ENCODE measurements at regions not wholly inside any gene's neighbourhood (a gene's known extent, or its start where the extent isn't known, plus 50 kb on each side); places are given as distances from the start of the nearest gene placed in this dataset.

DNA sequence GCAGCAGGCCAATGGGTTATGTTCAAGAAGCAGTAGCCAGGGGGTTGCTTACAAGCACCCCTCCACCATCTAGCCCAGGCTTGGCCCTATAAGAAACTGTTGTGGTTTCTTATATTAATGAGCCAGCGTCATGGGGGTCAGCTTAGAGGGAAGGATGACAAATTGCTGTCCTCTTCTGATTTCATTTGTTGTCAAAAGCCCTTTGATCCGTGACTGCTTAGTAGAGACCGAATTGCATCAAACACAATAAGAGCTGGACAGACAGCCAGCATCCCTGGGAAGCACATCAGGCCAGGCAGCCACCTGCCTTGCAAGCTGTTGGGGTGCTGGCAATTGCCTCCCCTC, 206.6 kb upstream of the SETBP1 start:
- TF ChIP-seq ARNTL (CRISPR knock-in tag; IDR thresholded peaks at IDR 0.05; ENCODE audit: borderline replicate concordance, low read depth) (no peak), ZFP3 (CRISPR knock-in tag; IDR thresholded peaks at IDR 0.05) (no peak), OSR1 (CRISPR knock-in tag; IDR thresholded peaks at IDR 0.05) (no peak), ZC3H10 (CRISPR knock-in tag; IDR thresholded peaks at IDR 0.05) (no peak), ESRRG (CRISPR knock-in tag; IDR thresholded peaks at IDR 0.05) (no peak), GLIS3 (CRISPR knock-in tag; IDR thresholded peaks at IDR 0.05) (no peak), ZNF70 (CRISPR knock-in tag; IDR thresholded peaks at IDR 0.05) (no peak), SNAI2 (CRISPR knock-in tag; IDR thresholded peaks at IDR 0.05) (no peak), ZNF8 (CRISPR knock-in tag; IDR thresholded peaks at IDR 0.05) (no peak), PPARA (CRISPR knock-in tag; IDR thresholded peaks at IDR 0.05; ENCODE audit: borderline replicate concordance) (no peak), TOX (CRISPR knock-in tag; IDR thresholded peaks at IDR 0.05; ENCODE audit: borderline replicate concordance) (no peak)
- TF ChIP-seq, protein P1, sequence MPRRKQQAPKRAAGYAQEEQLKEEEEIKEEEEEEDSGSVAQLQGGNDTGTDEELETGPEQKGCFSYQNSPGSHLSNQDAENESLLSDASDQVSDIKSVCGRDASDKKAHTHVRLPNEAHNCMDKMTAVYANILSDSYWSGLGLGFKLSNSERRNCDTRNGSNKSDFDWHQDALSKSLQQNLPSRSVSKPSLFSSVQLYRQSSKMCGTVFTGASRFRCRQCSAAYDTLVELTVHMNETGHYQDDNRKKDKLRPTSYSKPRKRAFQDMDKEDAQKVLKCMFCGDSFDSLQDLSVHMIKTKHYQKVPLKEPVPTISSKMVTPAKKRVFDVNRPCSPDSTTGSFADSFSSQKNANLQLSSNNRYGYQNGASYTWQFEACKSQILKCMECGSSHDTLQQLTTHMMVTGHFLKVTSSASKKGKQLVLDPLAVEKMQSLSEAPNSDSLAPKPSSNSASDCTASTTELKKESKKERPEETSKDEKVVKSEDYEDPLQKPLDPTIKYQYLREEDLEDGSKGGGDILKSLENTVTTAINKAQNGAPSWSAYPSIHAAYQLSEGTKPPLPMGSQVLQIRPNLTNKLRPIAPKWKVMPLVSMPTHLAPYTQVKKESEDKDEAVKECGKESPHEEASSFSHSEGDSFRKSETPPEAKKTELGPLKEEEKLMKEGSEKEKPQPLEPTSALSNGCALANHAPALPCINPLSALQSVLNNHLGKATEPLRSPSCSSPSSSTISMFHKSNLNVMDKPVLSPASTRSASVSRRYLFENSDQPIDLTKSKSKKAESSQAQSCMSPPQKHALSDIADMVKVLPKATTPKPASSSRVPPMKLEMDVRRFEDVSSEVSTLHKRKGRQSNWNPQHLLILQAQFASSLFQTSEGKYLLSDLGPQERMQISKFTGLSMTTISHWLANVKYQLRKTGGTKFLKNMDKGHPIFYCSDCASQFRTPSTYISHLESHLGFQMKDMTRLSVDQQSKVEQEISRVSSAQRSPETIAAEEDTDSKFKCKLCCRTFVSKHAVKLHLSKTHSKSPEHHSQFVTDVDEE (CRISPR knock-in tag; IDR thresholded peaks at IDR 0.05): no peak
- TF ChIP-seq, protein P2, sequence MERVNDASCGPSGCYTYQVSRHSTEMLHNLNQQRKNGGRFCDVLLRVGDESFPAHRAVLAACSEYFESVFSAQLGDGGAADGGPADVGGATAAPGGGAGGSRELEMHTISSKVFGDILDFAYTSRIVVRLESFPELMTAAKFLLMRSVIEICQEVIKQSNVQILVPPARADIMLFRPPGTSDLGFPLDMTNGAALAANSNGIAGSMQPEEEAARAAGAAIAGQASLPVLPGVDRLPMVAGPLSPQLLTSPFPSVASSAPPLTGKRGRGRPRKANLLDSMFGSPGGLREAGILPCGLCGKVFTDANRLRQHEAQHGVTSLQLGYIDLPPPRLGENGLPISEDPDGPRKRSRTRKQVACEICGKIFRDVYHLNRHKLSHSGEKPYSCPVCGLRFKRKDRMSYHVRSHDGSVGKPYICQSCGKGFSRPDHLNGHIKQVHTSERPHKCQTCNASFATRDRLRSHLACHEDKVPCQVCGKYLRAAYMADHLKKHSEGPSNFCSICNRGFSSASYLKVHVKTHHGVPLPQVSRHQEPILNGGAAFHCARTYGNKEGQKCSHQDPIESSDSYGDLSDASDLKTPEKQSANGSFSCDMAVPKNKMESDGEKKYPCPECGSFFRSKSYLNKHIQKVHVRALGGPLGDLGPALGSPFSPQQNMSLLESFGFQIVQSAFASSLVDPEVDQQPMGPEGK (CRISPR knock-in tag; IDR thresholded peaks at IDR 0.05; ENCODE audit: borderline replicate concordance): no peak
- ATAC-seq: no peak

DNA sequence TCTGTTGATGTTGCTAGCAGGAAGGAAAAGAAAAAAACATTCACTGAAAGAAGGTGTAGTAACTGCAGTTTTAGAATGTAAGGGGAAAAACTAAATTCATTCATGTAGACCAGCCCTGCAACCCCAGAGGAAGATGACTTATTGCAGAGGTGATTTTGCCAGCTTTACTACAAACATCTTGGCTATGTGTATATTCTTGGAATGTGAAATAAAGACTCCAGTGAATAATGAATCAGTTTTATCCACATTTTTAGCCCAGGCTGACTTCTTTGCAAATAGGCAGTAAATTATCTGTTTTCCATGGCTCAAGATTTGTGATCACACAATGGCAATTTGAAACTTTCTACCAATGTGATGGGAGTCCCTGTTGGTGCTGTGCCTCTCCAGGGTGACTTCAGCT, 206.1 kb upstream of the SETBP1 start:
- TF ChIP-seq PPARA (CRISPR knock-in tag; IDR thresholded peaks at IDR 0.05; ENCODE audit: borderline replicate concordance) (no peak), ZFP30 (CRISPR knock-in tag; IDR thresholded peaks at IDR 0.05) (no peak), ZFP3 (CRISPR knock-in tag; IDR thresholded peaks at IDR 0.05) (no peak), ZC3H10 (CRISPR knock-in tag; IDR thresholded peaks at IDR 0.05) (no peak), ZNF70 (CRISPR knock-in tag; IDR thresholded peaks at IDR 0.05) (no peak), ZNF8 (CRISPR knock-in tag; IDR thresholded peaks at IDR 0.05) (no peak), ZNF565 (CRISPR knock-in tag; conservative IDR thresholded peaks at IDR 0.05; ENCODE audit: low read depth) (no peak), OSR1 (CRISPR knock-in tag; IDR thresholded peaks at IDR 0.05) (no peak), ISL1 (CRISPR knock-in tag; IDR thresholded peaks at IDR 0.05) (no peak), CSDC2 (CRISPR knock-in tag; IDR thresholded peaks at IDR 0.05) (no peak), SNAI2 (CRISPR knock-in tag; IDR thresholded peaks at IDR 0.05) (no peak), BACH2 (CRISPR knock-in tag; IDR thresholded peaks at IDR 0.05; ENCODE audit: borderline replicate concordance) (no peak), ARNTL (CRISPR knock-in tag; IDR thresholded peaks at IDR 0.05; ENCODE audit: borderline replicate concordance, low read depth) (no peak), ESRRG (CRISPR knock-in tag; IDR thresholded peaks at IDR 0.05) (no peak), RARB (CRISPR knock-in tag; IDR thresholded peaks at IDR 0.05) (no peak)
- TF ChIP-seq, protein P3, sequence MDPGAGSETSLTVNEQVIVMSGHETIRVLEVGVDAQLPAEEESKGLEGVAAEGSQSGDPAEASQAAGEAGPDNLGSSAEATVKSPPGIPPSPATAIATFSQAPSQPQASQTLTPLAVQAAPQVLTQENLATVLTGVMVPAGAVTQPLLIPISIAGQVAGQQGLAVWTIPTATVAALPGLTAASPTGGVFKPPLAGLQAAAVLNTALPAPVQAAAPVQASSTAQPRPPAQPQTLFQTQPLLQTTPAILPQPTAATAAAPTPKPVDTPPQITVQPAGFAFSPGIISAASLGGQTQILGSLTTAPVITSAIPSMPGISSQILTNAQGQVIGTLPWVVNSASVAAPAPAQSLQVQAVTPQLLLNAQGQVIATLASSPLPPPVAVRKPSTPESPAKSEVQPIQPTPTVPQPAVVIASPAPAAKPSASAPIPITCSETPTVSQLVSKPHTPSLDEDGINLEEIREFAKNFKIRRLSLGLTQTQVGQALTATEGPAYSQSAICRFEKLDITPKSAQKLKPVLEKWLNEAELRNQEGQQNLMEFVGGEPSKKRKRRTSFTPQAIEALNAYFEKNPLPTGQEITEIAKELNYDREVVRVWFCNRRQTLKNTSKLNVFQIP (CRISPR knock-in tag; IDR thresholded peaks at IDR 0.05; ENCODE audit: borderline replicate concordance, low read depth): no peak
- TF ChIP-seq, protein P2 (CRISPR knock-in tag; IDR thresholded peaks at IDR 0.05; ENCODE audit: borderline replicate concordance): no peak
- no peak for ATAC-seq

DNA sequence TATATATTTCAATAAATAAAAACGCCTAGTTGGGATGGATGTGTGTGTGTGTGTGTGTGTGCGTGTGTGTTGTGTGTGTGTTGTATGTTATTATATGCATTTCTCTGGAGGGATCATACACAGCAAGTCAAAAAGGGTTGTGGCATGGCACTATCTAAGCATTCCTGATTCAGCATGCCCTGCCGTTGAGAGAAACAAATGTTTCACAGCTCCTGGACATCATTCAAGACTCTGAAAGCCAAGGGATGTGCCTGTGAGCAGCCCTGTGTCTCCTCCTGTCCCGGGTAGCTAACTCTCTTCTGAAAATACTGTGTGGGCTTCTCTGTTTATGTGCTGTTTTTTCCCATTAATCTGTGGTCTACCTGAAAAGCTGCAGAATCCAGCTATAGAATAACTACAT, 197.9 kb upstream of the SETBP1 start:
- ATAC-seq: no peak
- TF ChIP-seq ZNF70 (CRISPR knock-in tag; IDR thresholded peaks at IDR 0.05) (no peak), SNAI2 (CRISPR knock-in tag; IDR thresholded peaks at IDR 0.05) (no peak), ISL1 (CRISPR knock-in tag; IDR thresholded peaks at IDR 0.05) (no peak), RARB (CRISPR knock-in tag; IDR thresholded peaks at IDR 0.05) (no peak), ZNF565 (CRISPR knock-in tag; conservative IDR thresholded peaks at IDR 0.05; ENCODE audit: low read depth) (no peak), ARNTL (CRISPR knock-in tag; IDR thresholded peaks at IDR 0.05; ENCODE audit: borderline replicate concordance, low read depth) (no peak)
- TF ChIP-seq, protein P3 (CRISPR knock-in tag; IDR thresholded peaks at IDR 0.05; ENCODE audit: borderline replicate concordance, low read depth): no peak
- TF ChIP-seq, protein P1 (CRISPR knock-in tag; IDR thresholded peaks at IDR 0.05): no peak
- TF ChIP-seq, protein P4, sequence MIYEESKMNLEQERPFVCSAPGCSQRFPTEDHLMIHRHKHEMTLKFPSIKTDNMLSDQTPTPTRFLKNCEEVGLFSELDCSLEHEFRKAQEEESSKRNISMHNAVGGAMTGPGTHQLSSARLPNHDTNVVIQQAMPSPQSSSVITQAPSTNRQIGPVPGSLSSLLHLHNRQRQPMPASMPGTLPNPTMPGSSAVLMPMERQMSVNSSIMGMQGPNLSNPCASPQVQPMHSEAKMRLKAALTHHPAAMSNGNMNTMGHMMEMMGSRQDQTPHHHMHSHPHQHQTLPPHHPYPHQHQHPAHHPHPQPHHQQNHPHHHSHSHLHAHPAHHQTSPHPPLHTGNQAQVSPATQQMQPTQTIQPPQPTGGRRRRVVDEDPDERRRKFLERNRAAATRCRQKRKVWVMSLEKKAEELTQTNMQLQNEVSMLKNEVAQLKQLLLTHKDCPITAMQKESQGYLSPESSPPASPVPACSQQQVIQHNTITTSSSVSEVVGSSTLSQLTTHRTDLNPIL (CRISPR knock-in tag; IDR thresholded peaks at IDR 0.05; ENCODE audit: low read depth): no peak

All from SK-N-SH treated with all-trans-retinoic acid at 6 μM for 48 hours (cell line).